Astrocyte (in vitro differentiated cells and primary cell): ENCODE measurements at regions not wholly inside any gene's neighbourhood (a gene's known extent, or its start where the extent isn't known, plus 50 kb on each side); places are given as distances from the start of the nearest gene placed in this dataset.
A peak's percentile ranks its signal among the peaks of the same experiment; 100 is the strongest.

ENCODE experiments used
- DNase-seq: peaks from one replicate; pipeline ENCODE4 v3.0.0-alpha.2; 2010; ENCODE audit warnings: low read depth
- FAIRE-seq: peaks from 2 replicates; lab custom pipeline; 2011; peaks lifted over from hg19 to GRCh38; lab: Jason Lieb, UNC
- H2AFZ ChIP-seq: 2 replicates; pipeline ENCODE4 v1.6.0; 2012; ENCODE audit warnings: low read depth, low read length, inconsistent platforms
- H3K27ac ChIP-seq: 2 replicates; pipeline ENCODE4 v1.5.1; 2011; ENCODE audit warnings: low read depth, low read length, inconsistent platforms
- H3K27me3 ChIP-seq: 2 replicates; pipeline ENCODE4 v1.6.0; 2011; ENCODE audit warnings: low read length, inconsistent platforms; ENCODE audit not compliant: insufficient read depth
- H3K36me3 ChIP-seq: 2 replicates; pipeline ENCODE4 v1.5.1; 2011; ENCODE audit warnings: low read length, inconsistent platforms; ENCODE audit not compliant: insufficient read depth
- H3K4me1 ChIP-seq: 2 replicates; pipeline ENCODE4 v1.5.1; 2011; ENCODE audit warnings: low read length, inconsistent platforms; ENCODE audit not compliant: insufficient read depth
- H3K4me2 ChIP-seq: 2 replicates; pipeline ENCODE4 v1.6.0; 2012; ENCODE audit warnings: low read length, inconsistent platforms
- H3K4me3 ChIP-seq: 2 replicates; pipeline ENCODE4 v1.5.1; 2011; ENCODE audit warnings: low read depth, mild to moderate bottlenecking, low read length, inconsistent platforms; ENCODE audit not compliant: insufficient read depth
- H3K79me2 ChIP-seq: 2 replicates; pipeline ENCODE4 v1.6.0; 2012; ENCODE audit warnings: mild to moderate bottlenecking, low read length, inconsistent platforms; ENCODE audit not compliant: insufficient read depth
- H3K9ac ChIP-seq: 2 replicates; pipeline ENCODE4 v1.6.0; 2012; ENCODE audit warnings: mild to moderate bottlenecking, low read length, inconsistent platforms
- H3K9me3 ChIP-seq: 2 replicates; pipeline ENCODE4 v1.5.1; 2012; ENCODE audit warnings: low read depth, mild to moderate bottlenecking, low read length, inconsistent platforms; ENCODE audit not compliant: insufficient read depth
- H4K20me1 ChIP-seq: 2 replicates; pipeline ENCODE4 v1.6.0; 2012; ENCODE audit warnings: low read length, inconsistent platforms; ENCODE audit not compliant: insufficient read depth
- H3K27ac Mint-ChIP-seq: one replicate; pipeline ENCODE4 v1.8.0; 2021; ENCODE audit warnings: mild to moderate bottlenecking, mixed read lengths; ENCODE audit not compliant: unreplicated experiment
- H3K27me3 Mint-ChIP-seq: one replicate; pipeline ENCODE4 v1.8.0; 2021; ENCODE audit warnings: low read depth, mixed read lengths; ENCODE audit not compliant: unreplicated experiment
- H3K36me3 Mint-ChIP-seq: one replicate; pipeline ENCODE4 v1.8.0; 2021; ENCODE audit warnings: low read depth, mixed read lengths; ENCODE audit not compliant: unreplicated experiment
- H3K4me1 Mint-ChIP-seq: one replicate; pipeline ENCODE4 v1.8.0; 2021; ENCODE audit warnings: low read depth, mixed read lengths; ENCODE audit not compliant: unreplicated experiment
- H3K4me3 Mint-ChIP-seq: one replicate; pipeline ENCODE4 v1.8.0; 2021; ENCODE audit warnings: mild to moderate bottlenecking, moderate library complexity, mixed read lengths; ENCODE audit not compliant: unreplicated experiment
- H3K9me3 Mint-ChIP-seq: one replicate; pipeline ENCODE4 v1.8.0; 2021; ENCODE audit warnings: mild to moderate bottlenecking, mixed read lengths; ENCODE audit not compliant: unreplicated experiment
- EZH2 ChIP-seq: IDR thresholded peaks from 2 replicates; pipeline ENCODE4 v1.6.1; 2012; ENCODE audit warnings: mild to moderate bottlenecking, low read length, inconsistent platforms; ENCODE audit not compliant: insufficient read depth
- TF ChIP-seq, protein P1 (sequence below): IDR thresholded peaks from 2 replicates; pipeline ENCODE4 v1.5.1; 2011; ENCODE audit warnings: low read depth, mild to moderate bottlenecking, inconsistent platforms, low read length, moderate library complexity; ENCODE audit not compliant: insufficient read depth

DNA sequence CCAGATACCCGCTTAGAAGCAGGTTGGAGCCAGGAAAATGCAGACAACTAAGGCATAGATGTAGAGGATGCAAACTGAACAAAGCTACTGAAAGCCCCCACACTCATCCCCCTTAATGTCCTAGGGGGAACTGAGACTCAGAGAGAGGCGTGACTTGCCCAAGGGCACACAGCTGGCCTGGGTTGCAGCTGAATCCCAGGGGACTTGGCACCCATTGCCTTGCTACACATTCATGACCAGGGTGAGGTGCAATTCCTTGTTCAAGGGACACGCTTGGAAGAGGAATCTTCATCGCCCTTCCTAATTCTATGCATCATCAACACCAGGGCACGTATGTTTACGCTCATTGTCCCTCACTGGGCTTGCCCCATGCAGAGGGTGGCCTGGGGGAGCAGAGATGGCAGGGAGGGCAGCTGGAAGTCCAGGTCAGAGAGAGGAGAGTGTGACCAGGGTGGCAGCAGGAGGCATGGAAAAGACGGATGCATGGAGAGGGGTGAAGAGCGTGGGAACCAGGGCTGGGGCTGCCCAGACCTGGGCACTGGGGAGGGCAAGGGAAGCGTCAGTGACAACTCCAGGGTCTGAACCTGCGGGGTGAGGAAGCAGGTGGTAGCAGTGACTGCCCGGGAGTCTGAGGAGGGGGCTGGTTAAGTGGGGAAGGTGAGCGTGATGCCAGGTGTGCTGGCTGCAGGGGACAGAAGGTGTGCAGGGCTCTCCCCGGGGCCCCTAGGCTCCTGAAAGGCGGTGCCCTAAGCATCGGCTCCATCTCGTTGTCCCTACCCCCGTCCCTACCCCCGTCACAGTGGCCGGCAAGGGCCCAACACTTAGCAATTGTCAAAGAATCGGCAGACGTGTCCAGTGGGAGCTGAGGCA, 267.1 kb upstream of the TNRC6C start:
- Histone ChIP-seq H3K79me2 (no peaks in the 10 kb centered on the region), H3K27ac (no peak overlapping the region), H4K20me1 (no peaks in the 10 kb centered on the region), H3K4me1 (no peaks in the 10 kb centered on the region), H2AFZ (no peak overlapping the region), H3K9me3 (no peaks in the 10 kb centered on the region), H3K27me3 (peaks cover 36% of the 10 kb centered on the region), H3K4me3 (no peak overlapping the region), H3K4me2 (no peak overlapping the region), H3K9ac (no peak overlapping the region), H3K36me3 (no peaks in the 10 kb centered on the region)
- no peak for FAIRE-seq
- no peaks in the 10 kb centered on the region for H3K36me3 Mint-ChIP-seq
- H3K27ac Mint-ChIP-seq: no peak overlapping the region
- H3K9me3 Mint-ChIP-seq: peaks cover 1% of the 10 kb centered on the region
- TF ChIP-seq, protein P1, sequence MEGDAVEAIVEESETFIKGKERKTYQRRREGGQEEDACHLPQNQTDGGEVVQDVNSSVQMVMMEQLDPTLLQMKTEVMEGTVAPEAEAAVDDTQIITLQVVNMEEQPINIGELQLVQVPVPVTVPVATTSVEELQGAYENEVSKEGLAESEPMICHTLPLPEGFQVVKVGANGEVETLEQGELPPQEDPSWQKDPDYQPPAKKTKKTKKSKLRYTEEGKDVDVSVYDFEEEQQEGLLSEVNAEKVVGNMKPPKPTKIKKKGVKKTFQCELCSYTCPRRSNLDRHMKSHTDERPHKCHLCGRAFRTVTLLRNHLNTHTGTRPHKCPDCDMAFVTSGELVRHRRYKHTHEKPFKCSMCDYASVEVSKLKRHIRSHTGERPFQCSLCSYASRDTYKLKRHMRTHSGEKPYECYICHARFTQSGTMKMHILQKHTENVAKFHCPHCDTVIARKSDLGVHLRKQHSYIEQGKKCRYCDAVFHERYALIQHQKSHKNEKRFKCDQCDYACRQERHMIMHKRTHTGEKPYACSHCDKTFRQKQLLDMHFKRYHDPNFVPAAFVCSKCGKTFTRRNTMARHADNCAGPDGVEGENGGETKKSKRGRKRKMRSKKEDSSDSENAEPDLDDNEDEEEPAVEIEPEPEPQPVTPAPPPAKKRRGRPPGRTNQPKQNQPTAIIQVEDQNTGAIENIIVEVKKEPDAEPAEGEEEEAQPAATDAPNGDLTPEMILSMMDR: no peak
- no peak for TF ChIP-seq EZH2
- peaks cover 2% of the 10 kb centered on the region for H3K4me1 Mint-ChIP-seq
- DNase-seq: no peak
- peaks cover 65% of the 10 kb centered on the region for H3K27me3 Mint-ChIP-seq
- no peak overlapping the region for H3K4me3 Mint-ChIP-seq

DNA sequence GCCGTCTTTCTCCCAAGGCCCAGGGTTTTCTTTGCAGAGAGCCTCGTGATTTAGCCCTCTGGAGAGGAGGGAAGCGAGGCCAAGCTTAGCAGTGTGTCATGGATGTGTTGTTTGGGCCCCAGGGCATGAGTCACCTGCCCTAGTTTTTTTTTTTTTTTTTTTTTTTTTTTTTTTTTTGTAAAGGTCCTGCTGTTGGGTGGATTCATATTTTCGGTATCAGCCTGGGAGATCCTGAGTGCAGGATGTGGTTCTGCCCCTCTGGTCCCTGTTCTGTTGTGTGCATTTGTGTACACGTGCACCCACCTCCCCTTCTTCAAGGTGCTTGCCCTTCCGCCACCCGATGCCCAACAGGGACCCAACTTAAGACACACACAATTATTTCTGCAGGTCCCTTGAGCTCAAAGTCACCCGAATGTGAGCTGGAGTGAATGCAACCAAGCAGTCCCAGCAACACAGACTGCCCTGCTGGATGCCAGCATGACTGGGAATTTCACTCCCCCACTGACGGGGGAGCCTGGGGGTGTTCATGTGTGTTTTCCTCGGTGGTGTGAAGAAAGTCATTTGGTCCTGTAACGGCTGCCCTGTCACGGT, 265.8 kb upstream of the TNRC6C start:
- Mint-ChIP-seq H3K4me1 (peaks cover 2% of the 10 kb centered on the region), H3K9me3 (peaks cover 1% of the 10 kb centered on the region), H3K36me3 (no peaks in the 10 kb centered on the region), H3K4me3 (no peak overlapping the region), H3K27me3 (peaks cover 64% of the 10 kb centered on the region), H3K27ac (no peak overlapping the region)
- H3K27ac ChIP-seq: no peak overlapping the region
- H3K4me1 ChIP-seq: no peaks in the 10 kb centered on the region
- H3K9ac ChIP-seq: no peak overlapping the region
- DNase-seq (peak; percentile 14), FAIRE-seq (no peak)
- H3K27me3 ChIP-seq: peaks cover 38% of the 10 kb centered on the region
- no peak overlapping the region for H3K4me2 ChIP-seq
- H3K4me3 ChIP-seq: no peak overlapping the region
- no peaks in the 10 kb centered on the region for H3K36me3 ChIP-seq
- no peaks in the 10 kb centered on the region for H3K79me2 ChIP-seq
- no peak overlapping the region for H2AFZ ChIP-seq
- no peaks in the 10 kb centered on the region for H3K9me3 ChIP-seq
- no peak for TF ChIP-seq EZH2
- TF ChIP-seq, protein P1: no peak
- no peaks in the 10 kb centered on the region for H4K20me1 ChIP-seq

DNA sequence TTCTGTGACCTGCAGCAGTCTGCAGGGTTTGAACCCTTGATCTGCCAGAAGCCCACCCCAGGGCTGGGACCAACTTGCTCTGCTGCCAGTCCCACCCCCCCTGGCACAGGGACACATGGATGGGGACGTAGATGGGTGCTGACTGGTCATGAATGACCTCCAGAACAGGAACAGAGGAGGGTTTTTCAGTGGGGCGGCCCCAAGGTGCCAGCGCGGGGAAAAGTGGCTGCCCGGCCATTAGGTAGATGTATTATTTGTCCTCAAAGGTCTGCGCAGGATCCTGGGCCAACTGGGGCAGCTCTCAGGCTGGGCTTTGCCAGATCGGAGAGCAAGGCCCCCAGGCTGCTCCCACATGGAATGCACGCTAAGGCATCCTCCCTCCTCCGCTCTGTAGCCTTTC, 265.2 kb upstream of the TNRC6C start:
- H3K79me2 ChIP-seq: no peaks in the 10 kb centered on the region
- H3K4me2 ChIP-seq: no peak overlapping the region
- H3K27me3 ChIP-seq: peaks cover 45% of the 10 kb centered on the region
- H3K4me1 ChIP-seq: no peaks in the 10 kb centered on the region
- H4K20me1 ChIP-seq: no peaks in the 10 kb centered on the region
- Mint-ChIP-seq H3K4me3 (no peak overlapping the region), H3K27me3 (peaks cover 64% of the 10 kb centered on the region), H3K4me1 (peaks cover 2% of the 10 kb centered on the region), H3K27ac (no peak overlapping the region), H3K9me3 (peaks cover 1% of the 10 kb centered on the region), H3K36me3 (no peaks in the 10 kb centered on the region)
- H3K9me3 ChIP-seq: no peaks in the 10 kb centered on the region
- no peak overlapping the region for H3K4me3 ChIP-seq
- no peak overlapping the region for H3K9ac ChIP-seq
- DNase-seq (no peak), FAIRE-seq (no peak)
- no peak overlapping the region for H3K27ac ChIP-seq
- H2AFZ ChIP-seq: no peak overlapping the region
- TF ChIP-seq EZH2: no peak
- TF ChIP-seq, protein P1: no peak
- no peaks in the 10 kb centered on the region for H3K36me3 ChIP-seq
